Progenitor cell of endocrine pancreas (in vitro differentiated cells): ENCODE measurements at regions not wholly inside any gene's neighbourhood (a gene's known extent, or its start where the extent isn't known, plus 50 kb on each side); places are given as distances from the start of the nearest gene placed in this dataset.
A peak's percentile ranks its signal among the peaks of the same experiment; 100 is the strongest.

Experiments used
- DNase-seq: peaks from one replicate; pipeline ENCODE4 v3.0.0; 2021; ENCODE audit warnings: low spot score; ENCODE audit not compliant: unreplicated experiment
- H3K27ac Mint-ChIP-seq: 2 replicates; pipeline ENCODE4 v1.8.0; 2021; ENCODE audit warnings: mild to moderate bottlenecking, moderate library complexity, mixed read lengths
- H3K27me3 Mint-ChIP-seq: 2 replicates; pipeline ENCODE4 v1.8.0; 2021; ENCODE audit warnings: mixed read lengths
- H3K36me3 Mint-ChIP-seq: 2 replicates; pipeline ENCODE4 v1.8.0; 2022; ENCODE audit warnings: mixed read lengths; ENCODE audit not compliant: insufficient read depth
- H3K4me1 Mint-ChIP-seq: 2 replicates; pipeline ENCODE4 v1.8.0; 2021; ENCODE audit warnings: low read depth, mixed read lengths
- H3K4me3 Mint-ChIP-seq: 2 replicates; pipeline ENCODE4 v1.8.0; 2021; ENCODE audit warnings: low read depth, mild to moderate bottlenecking, moderate library complexity, mixed read lengths
- H3K9me3 Mint-ChIP-seq: 2 replicates; pipeline ENCODE4 v1.8.0; 2021; ENCODE audit warnings: low read depth, mixed read lengths
- TF ChIP-seq, protein P1 (sequence below): fragments of 200-600 bp; sonication (generic); IDR thresholded peaks from one replicate; pipeline ENCODE4 v1.5.0; 2021; ENCODE audit warnings: antibody characterized with exemption, mild to moderate bottlenecking; ENCODE audit not compliant: unreplicated experiment

DNA sequence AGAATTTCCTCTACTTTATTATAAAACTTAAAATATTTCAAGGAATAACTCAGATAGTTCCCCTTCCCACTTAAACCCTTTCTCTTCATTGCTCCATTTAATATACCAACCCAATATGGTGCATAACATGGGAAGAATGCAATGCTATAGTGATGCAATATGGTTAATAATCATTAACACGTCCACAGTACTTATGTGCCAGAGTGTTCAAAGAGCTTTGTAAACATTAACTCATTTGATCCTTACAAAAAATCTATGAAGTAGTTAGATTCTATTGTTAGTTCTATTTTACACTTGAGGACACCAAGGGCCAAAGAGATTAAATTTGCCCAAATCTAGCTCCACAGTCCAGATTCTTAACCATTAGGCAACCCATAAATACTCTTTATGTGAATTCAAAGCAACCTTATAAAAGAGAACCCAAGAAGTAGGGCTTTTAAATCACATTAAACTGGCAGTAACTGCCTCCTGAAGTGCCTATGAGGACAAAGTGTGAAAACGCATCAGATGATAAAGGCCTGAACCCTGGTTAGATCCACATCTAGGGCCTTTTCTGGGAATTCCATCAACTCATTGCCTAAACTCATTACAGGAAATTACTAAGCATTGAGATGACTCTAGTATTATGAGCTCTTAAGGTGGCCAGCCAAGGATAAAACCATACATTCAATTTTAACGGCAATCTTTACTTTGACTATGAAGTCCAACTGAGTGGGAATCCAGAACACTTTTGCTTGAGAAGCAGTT is 94.3 kb downstream of the AREG start:
- Mint-ChIP-seq H3K36me3 (no peaks in the 10 kb centered on the region), H3K4me1 (peaks cover 12% of the 10 kb centered on the region), H3K4me3 (no peak overlapping the region), H3K27ac (peak overlapping the region; percentile 27), H3K9me3 (no peaks in the 10 kb centered on the region), H3K27me3 (no peaks in the 10 kb centered on the region)
- DNase-seq = no peak
- TF ChIP-seq, protein P1, sequence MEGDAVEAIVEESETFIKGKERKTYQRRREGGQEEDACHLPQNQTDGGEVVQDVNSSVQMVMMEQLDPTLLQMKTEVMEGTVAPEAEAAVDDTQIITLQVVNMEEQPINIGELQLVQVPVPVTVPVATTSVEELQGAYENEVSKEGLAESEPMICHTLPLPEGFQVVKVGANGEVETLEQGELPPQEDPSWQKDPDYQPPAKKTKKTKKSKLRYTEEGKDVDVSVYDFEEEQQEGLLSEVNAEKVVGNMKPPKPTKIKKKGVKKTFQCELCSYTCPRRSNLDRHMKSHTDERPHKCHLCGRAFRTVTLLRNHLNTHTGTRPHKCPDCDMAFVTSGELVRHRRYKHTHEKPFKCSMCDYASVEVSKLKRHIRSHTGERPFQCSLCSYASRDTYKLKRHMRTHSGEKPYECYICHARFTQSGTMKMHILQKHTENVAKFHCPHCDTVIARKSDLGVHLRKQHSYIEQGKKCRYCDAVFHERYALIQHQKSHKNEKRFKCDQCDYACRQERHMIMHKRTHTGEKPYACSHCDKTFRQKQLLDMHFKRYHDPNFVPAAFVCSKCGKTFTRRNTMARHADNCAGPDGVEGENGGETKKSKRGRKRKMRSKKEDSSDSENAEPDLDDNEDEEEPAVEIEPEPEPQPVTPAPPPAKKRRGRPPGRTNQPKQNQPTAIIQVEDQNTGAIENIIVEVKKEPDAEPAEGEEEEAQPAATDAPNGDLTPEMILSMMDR = no peak

DNA sequence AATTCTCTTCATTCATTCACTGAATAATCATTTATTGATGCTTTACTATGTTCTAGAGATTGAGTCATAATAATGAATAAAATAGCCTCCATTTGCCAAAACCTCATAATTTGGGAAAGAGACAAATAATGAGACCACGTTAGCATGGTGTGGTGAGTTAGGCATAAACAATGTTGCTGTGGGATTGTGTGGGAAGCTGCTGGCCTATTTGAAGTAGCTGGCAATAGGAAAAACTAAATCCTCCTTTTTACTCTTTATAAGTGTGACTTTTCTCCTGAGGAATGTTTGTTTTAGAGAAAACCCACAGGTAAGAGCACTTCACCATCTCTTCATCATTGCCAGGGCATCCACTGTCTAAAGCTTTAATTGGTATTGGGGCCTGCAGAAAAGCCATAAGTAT is 95.3 kb downstream of the AREG start:
- H3K4me1 Mint-ChIP-seq = peaks cover 10% of the 10 kb centered on the region
- H3K4me3 Mint-ChIP-seq = no peak overlapping the region
- no peak for DNase-seq
- H3K27ac Mint-ChIP-seq = no peak overlapping the region
- no peaks in the 10 kb centered on the region for H3K9me3 Mint-ChIP-seq
- H3K27me3 Mint-ChIP-seq = no peaks in the 10 kb centered on the region
- TF ChIP-seq, protein P1 = no peak
- no peaks in the 10 kb centered on the region for H3K36me3 Mint-ChIP-seq

DNA sequence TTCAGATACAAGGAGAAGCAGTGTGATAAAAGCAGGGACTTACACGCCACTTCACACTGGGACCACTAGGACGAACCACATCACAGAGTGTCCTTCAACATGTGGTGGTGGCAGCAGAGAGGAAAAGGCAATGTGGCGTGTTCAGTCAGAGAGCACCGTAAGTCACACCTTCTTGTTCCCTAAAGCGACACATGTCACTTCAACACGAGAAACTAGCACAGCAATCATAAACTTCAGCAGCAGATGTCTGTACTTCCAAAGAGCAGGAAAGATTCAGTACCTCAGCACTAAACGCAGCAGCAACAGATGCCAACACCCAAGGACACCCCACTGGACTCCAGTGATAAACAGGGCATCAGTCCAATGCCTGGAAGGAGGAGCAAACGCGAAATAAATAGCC is 96.7 kb downstream of the AREG start:
- Mint-ChIP-seq H3K9me3 (no peaks in the 10 kb centered on the region), H3K27ac (no peak overlapping the region), H3K36me3 (no peaks in the 10 kb centered on the region), H3K4me1 (peaks cover 10% of the 10 kb centered on the region), H3K4me3 (no peak overlapping the region), H3K27me3 (no peaks in the 10 kb centered on the region)
- DNase-seq = no peak
- TF ChIP-seq, protein P1 = no peak

DNA sequence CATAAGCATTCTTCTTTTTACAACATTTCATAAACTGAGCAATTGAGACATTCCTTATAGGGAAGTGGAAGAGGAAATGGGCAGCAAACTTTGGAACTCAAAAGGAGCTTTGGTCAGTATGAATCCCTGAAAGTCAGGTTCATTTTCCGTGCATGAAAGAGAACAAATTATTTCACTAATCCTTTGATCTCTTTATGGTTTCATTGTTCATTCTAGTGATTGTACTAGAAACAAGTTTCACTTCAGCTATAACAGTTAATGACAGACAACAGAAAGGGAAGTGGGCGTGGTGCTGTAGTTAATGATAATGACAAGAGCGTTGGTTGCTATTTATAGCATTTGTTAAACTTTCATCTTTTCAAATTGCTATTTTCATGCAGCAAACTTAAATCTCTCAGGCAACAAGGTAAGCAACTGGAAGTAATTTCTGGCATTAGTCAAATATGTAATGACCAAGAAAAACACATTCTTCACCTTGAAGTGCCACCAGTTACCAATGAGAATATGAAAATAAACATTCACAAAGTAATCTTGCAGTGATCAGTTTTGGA is 98.4 kb downstream of the AREG start:
- no peak for DNase-seq
- Mint-ChIP-seq H3K36me3 (no peaks in the 10 kb centered on the region), H3K9me3 (no peaks in the 10 kb centered on the region), H3K27ac (no peak overlapping the region), H3K27me3 (no peaks in the 10 kb centered on the region), H3K4me3 (no peak overlapping the region), H3K4me1 (peaks cover 10% of the 10 kb centered on the region)
- TF ChIP-seq, protein P1 = no peak

DNA sequence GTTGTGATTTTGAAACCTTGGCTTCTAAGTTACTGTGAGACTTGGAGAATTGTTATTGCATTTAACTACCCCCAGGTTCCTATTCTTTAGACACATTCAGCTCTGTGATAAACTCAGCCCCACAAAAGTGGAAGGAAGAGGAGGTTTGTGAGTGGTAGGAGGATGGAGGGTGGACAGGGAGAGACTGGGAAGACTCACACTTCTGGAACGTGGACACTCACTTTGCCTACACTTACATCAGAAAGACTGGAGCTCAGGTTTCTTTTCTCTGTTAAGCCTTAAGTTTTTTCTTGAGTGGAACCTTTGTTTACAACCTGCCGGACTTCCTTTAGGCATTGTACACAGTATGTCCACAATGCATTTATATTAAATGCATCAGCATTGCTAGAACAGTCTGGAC is 99.0 kb downstream of the AREG start:
- H3K9me3 Mint-ChIP-seq = no peaks in the 10 kb centered on the region
- peaks cover 9% of the 10 kb centered on the region for H3K4me1 Mint-ChIP-seq
- H3K27ac Mint-ChIP-seq = no peak overlapping the region
- TF ChIP-seq, protein P1 = no peak
- H3K36me3 Mint-ChIP-seq = no peaks in the 10 kb centered on the region
- H3K4me3 Mint-ChIP-seq = no peak overlapping the region
- no peaks in the 10 kb centered on the region for H3K27me3 Mint-ChIP-seq
- no peak for DNase-seq
